SK-N-SH treated with all-trans-retinoic acid at 6 μM for 48 hours (cell line): ENCODE measurements at regions not wholly inside any gene's neighbourhood (a gene's known extent, or its start where the extent isn't known, plus 50 kb on each side); places are given as distances from the start of the nearest gene placed in this dataset.

Source experiments
- BACH2 ChIP-seq: fragments of 250-450 bp; sonication (Bioruptor Pico); IDR thresholded peaks from 2 replicates; pipeline ENCODE4 v1.9.0; 2021; ENCODE audit warnings: mild to moderate bottlenecking, borderline replicate concordance
- GLIS3 ChIP-seq: fragments of 250-450 bp; sonication (Bioruptor Pico); IDR thresholded peaks from 2 replicates; pipeline ENCODE4 v1.5.0; 2020; ENCODE audit warnings: mild to moderate bottlenecking, moderate library complexity
- OSR1 ChIP-seq: fragments of 250-450 bp; sonication (Bioruptor Pico); IDR thresholded peaks from 2 replicates; pipeline ENCODE4 v1.8.0; 2022; ENCODE audit warnings: moderate library complexity, mild to moderate bottlenecking, inconsistent platforms
- PPARA ChIP-seq: fragments of 250-450 bp; sonication (Bioruptor Pico); IDR thresholded peaks from 2 replicates; pipeline ENCODE4 v1.5.0; 2020; ENCODE audit warnings: mild to moderate bottlenecking, borderline replicate concordance
- TOX ChIP-seq: fragments of 250-450 bp; sonication (Bioruptor Pico); IDR thresholded peaks from 2 replicates; pipeline ENCODE4 v1.8.0; 2021; ENCODE audit warnings: mild to moderate bottlenecking, moderate library complexity, borderline replicate concordance
- ZC3H10 ChIP-seq: fragments of 250-450 bp; sonication (Bioruptor Pico); IDR thresholded peaks from 2 replicates; pipeline ENCODE4 v1.5.1; 2021; ENCODE audit warnings: mild to moderate bottlenecking, moderate library complexity
- ZFP3 ChIP-seq: fragments of 250-450 bp; sonication (Bioruptor Pico); IDR thresholded peaks from 2 replicates; pipeline ENCODE4 v1.5.0; 2020; ENCODE audit warnings: mild to moderate bottlenecking, moderate library complexity
- ZNF70 ChIP-seq: fragments of 450-650 bp; formaldehyde crosslinking; IDR thresholded peaks from 2 replicates; pipeline ENCODE4 v1.5.0; 2020; ENCODE audit warnings: mild to moderate bottlenecking, moderate library complexity
- TF ChIP-seq, protein P1 (sequence below): fragments of 250-450 bp; sonication (Bioruptor Pico); IDR thresholded peaks from 2 replicates; pipeline ENCODE4 v1.5.1; 2021; ENCODE audit warnings: mild to moderate bottlenecking, moderate library complexity
- TF ChIP-seq, protein P2 (sequence below): fragments of 250-450 bp; sonication (Bioruptor Pico); IDR thresholded peaks from 2 replicates; pipeline ENCODE4 v1.8.0; 2020; ENCODE audit warnings: mild to moderate bottlenecking, moderate library complexity, borderline replicate concordance
- TF ChIP-seq, protein P3 (sequence below): fragments of 250-450 bp; sonication (Bioruptor Pico); IDR thresholded peaks from 2 replicates; pipeline ENCODE4 v1.5.1; 2020; ENCODE audit warnings: low read depth, mild to moderate bottlenecking, moderate library complexity

DNA sequence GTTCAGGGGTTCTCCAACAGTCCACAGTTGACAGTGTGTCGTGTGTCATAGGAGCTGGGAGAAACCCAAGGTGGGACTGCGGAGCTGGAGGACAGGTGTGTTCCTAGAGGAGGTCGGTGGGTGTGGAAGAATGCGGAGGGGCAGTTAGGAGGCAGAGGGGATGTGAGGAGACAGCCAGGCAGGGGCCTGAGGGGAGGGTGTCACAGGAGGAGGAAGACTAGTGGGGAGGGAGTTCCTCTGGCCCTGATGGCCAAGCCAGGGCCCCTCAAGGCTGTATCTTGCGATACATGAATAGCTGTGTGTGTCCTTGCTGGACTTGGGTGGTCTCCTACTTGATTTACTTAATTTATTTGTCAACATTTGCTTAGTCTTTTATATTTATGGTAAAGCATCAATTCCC, 519.6 kb upstream of the HS6ST1 start:
- no peak for TF ChIP-seq PPARA (CRISPR knock-in tag)
- no peak for TF ChIP-seq OSR1 (CRISPR knock-in tag)
- TF ChIP-seq ZNF70 (CRISPR knock-in tag) = no peak
- TF ChIP-seq BACH2 (CRISPR knock-in tag) = no peak
- TF ChIP-seq, protein P1, sequence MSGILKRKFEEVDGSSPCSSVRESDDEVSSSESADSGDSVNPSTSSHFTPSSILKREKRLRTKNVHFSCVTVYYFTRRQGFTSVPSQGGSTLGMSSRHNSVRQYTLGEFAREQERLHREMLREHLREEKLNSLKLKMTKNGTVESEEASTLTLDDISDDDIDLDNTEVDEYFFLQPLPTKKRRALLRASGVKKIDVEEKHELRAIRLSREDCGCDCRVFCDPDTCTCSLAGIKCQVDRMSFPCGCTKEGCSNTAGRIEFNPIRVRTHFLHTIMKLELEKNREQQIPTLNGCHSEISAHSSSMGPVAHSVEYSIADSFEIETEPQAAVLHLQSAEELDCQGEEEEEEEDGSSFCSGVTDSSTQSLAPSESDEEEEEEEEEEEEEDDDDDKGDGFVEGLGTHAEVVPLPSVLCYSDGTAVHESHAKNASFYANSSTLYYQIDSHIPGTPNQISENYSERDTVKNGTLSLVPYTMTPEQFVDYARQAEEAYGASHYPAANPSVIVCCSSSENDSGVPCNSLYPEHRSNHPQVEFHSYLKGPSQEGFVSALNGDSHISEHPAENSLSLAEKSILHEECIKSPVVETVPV (CRISPR knock-in tag) = no peak
- TF ChIP-seq GLIS3 (CRISPR knock-in tag) = no peak
- TF ChIP-seq, protein P2, sequence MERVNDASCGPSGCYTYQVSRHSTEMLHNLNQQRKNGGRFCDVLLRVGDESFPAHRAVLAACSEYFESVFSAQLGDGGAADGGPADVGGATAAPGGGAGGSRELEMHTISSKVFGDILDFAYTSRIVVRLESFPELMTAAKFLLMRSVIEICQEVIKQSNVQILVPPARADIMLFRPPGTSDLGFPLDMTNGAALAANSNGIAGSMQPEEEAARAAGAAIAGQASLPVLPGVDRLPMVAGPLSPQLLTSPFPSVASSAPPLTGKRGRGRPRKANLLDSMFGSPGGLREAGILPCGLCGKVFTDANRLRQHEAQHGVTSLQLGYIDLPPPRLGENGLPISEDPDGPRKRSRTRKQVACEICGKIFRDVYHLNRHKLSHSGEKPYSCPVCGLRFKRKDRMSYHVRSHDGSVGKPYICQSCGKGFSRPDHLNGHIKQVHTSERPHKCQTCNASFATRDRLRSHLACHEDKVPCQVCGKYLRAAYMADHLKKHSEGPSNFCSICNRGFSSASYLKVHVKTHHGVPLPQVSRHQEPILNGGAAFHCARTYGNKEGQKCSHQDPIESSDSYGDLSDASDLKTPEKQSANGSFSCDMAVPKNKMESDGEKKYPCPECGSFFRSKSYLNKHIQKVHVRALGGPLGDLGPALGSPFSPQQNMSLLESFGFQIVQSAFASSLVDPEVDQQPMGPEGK (CRISPR knock-in tag) = no peak
- TF ChIP-seq TOX (CRISPR knock-in tag) = no peak
- no peak for TF ChIP-seq ZC3H10 (CRISPR knock-in tag)
- no peak for TF ChIP-seq ZFP3
- TF ChIP-seq, protein P3, sequence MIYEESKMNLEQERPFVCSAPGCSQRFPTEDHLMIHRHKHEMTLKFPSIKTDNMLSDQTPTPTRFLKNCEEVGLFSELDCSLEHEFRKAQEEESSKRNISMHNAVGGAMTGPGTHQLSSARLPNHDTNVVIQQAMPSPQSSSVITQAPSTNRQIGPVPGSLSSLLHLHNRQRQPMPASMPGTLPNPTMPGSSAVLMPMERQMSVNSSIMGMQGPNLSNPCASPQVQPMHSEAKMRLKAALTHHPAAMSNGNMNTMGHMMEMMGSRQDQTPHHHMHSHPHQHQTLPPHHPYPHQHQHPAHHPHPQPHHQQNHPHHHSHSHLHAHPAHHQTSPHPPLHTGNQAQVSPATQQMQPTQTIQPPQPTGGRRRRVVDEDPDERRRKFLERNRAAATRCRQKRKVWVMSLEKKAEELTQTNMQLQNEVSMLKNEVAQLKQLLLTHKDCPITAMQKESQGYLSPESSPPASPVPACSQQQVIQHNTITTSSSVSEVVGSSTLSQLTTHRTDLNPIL (CRISPR knock-in tag) = no peak
